ENCODE measurements at regions not wholly inside any gene's neighbourhood (a gene's known extent, or its start where the extent isn't known, plus 50 kb on each side); places are given as distances from the start of the nearest gene placed in this dataset.

DNA sequence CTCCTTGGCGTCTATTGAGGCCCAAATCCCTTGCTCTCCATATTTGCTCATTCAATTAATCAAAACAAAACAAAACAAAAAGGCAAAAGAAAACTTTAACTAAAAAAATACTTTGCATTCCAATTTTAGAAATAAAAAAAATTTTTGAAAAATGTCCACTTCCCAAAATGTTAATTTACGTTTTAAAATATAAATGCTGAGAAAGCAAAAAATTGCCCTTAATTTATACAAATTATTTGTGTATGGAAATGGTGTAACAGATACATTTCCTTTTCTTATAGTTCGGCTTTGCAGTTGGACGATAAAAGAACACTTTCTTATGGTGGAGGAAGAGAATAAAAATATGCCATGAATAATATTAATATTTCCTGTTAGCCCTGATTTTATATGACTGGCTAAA lies 652.8 kb upstream of the PFKP start:
- DNase-seq (ENCODE audit: low spot score in 2 of 2) (no peak), ATAC-seq (ENCODE audit: low read depth) (no peak)
- H3K36me3 Mint-ChIP-seq = no peaks in the 10 kb centered on the region
- H3K27me3 Mint-ChIP-seq = no peaks in the 10 kb centered on the region
- H3K27ac Mint-ChIP-seq = no peak overlapping the region
- H3K9me3 Mint-ChIP-seq = peaks cover 4% of the 10 kb centered on the region
- no peak overlapping the region for H3K4me3 Mint-ChIP-seq
- H3K4me1 Mint-ChIP-seq = no peaks in the 10 kb centered on the region

DNA sequence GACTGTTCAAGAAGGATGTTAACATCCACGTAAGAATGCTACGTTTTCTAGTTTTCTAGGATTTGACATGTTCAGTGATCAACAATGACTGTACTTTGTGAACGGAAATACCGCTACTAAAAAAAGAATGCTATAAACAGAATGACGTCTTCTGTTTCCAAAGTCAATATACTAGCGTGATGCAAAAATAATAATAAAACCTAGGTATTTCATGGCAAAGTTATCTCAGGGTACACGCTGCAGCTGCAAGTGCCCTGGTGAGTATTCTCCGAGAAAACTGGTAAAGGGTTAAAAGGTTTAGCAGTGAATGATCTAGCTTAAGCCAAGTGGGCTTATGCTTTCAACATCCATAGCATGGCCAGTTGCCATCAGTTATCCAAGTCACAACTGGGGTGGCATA lies 653.3 kb upstream of the PFKP start:
- no peak for DNase-seq (ENCODE audit: low spot score in 2 of 2)
- no peak for ATAC-seq (ENCODE audit: low read depth)
- Mint-ChIP-seq H3K9me3 (peaks cover 4% of the 10 kb centered on the region), H3K27ac (no peak overlapping the region), H3K27me3 (no peaks in the 10 kb centered on the region), H3K36me3 (no peaks in the 10 kb centered on the region), H3K4me1 (no peaks in the 10 kb centered on the region), H3K4me3 (no peak overlapping the region)

DNA sequence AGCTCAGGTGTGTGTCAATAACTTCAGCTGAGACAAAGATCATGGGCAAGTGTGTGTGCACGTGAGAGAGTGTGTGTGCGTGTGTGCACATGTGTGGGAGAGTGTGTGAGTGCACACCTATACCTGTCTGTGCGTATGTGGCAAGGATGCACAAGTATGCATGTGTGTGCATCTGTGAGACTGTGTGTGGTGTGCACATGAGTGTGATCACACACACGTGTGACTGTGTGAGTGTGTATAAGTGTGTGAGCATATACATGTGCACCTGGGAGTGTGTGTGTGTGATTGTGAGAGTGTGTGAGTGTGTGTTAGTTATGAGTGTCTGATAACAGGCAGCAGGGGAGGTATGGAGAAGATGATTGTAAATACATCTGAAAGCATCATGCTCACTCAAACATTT lies 657.3 kb upstream of the PFKP start:
- peaks cover 3% of the 10 kb centered on the region for H3K27me3 Mint-ChIP-seq
- H3K4me1 Mint-ChIP-seq = no peaks in the 10 kb centered on the region
- ATAC-seq (ENCODE audit: low read depth) = no peak
- no peaks in the 10 kb centered on the region for H3K36me3 Mint-ChIP-seq
- no peak overlapping the region for H3K27ac Mint-ChIP-seq
- no peak overlapping the region for H3K4me3 Mint-ChIP-seq
- DNase-seq (ENCODE audit: low spot score in 2 of 2) = no peak
- H3K9me3 Mint-ChIP-seq = peaks cover 4% of the 10 kb centered on the region

DNA sequence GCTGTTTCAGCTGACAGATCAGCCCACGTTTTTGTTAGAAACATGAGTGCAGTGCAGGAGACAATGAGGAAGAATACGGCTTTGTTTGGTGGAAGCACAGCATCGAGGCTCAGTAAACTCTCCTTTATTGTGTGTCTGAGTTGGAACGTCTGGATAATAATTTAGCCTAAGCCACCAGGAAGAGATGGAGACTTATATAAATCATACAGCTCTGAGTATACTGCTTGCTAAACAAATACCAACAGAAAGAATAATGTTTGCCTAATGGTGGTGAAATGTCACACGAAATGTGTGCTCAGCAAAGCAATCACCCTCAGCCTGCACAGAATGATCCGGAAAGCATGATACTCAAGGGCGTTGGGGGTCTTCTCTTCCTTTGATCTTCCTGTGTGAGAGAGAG lies 664.1 kb upstream of the ADARB2 start:
- ATAC-seq (ENCODE audit: low read depth) = no peak
- Mint-ChIP-seq H3K4me3 (no peak overlapping the region), H3K36me3 (no peaks in the 10 kb centered on the region), H3K27me3 (peaks cover 6% of the 10 kb centered on the region), H3K9me3 (no peaks in the 10 kb centered on the region), H3K4me1 (no peaks in the 10 kb centered on the region), H3K27ac (no peak overlapping the region)
- no peak for DNase-seq (ENCODE audit: low spot score in 2 of 2)

DNA sequence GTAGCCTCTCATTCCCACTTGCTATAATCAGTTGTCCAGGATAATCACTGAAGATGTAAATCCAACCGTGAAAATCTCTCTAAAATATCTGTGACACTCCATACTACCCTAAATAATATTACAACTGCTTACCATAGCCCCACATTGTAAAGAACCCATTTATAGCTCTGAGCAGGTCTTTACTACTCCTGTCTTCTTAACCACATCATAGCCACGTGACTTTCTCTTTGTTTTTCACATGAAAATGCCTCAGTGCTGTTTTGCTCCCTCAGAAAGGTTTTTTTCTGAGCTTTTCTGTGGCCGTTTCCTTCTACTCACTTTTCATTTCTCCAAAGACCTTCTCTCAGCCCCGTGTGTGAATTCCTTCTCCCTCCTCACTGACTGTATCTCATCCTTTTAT lies 662.2 kb upstream of the ADARB2 start:
- H3K4me1 Mint-ChIP-seq = no peaks in the 10 kb centered on the region
- no peak overlapping the region for H3K27ac Mint-ChIP-seq
- H3K9me3 Mint-ChIP-seq = no peaks in the 10 kb centered on the region
- ATAC-seq (ENCODE audit: low read depth) (no peak), DNase-seq (ENCODE audit: low spot score in 2 of 2) (no peak)
- no peak overlapping the region for H3K4me3 Mint-ChIP-seq
- peaks cover 3% of the 10 kb centered on the region for H3K27me3 Mint-ChIP-seq
- no peaks in the 10 kb centered on the region for H3K36me3 Mint-ChIP-seq

DNA sequence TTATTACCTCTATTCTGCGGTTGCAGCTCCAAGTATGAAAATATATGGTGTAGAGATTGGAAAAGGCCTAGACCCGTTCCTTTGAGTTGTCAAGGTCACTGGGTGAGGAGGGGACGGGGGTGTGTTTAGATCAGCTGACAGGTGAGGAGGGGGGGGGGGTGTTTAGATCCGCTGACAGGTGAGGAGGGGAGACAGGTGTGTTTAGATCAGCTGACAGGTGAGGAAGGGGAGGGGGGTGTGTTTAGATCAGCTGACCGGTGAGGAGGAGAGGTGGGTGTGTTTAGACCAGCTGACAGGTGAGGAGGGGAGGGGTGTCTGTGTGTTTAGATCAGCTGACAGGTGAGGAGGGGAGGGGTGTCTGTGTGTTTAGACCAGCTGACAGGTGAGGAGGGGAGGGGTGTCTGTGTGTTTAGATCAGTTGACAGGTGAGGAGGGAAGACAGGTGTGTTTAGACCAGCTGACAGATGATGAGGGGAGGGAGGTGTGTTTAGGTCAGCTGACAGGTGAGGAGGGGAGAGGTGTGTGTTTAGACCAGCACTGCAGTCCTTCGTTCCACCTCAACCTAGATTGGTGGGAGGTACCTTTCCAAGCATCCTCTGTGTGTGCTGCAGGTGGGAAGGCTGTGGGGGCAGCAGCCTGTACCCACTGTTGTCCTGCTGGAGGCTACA lies 655.0 kb upstream of the ADARB2 start:
- no peaks in the 10 kb centered on the region for H3K27me3 Mint-ChIP-seq
- no peaks in the 10 kb centered on the region for H3K36me3 Mint-ChIP-seq
- no peak for DNase-seq (ENCODE audit: low spot score in 2 of 2)
- no peak for ATAC-seq (ENCODE audit: low read depth)
- H3K4me3 Mint-ChIP-seq = no peak overlapping the region
- H3K4me1 Mint-ChIP-seq = no peaks in the 10 kb centered on the region
- H3K9me3 Mint-ChIP-seq = no peaks in the 10 kb centered on the region
- no peak overlapping the region for H3K27ac Mint-ChIP-seq

DNA sequence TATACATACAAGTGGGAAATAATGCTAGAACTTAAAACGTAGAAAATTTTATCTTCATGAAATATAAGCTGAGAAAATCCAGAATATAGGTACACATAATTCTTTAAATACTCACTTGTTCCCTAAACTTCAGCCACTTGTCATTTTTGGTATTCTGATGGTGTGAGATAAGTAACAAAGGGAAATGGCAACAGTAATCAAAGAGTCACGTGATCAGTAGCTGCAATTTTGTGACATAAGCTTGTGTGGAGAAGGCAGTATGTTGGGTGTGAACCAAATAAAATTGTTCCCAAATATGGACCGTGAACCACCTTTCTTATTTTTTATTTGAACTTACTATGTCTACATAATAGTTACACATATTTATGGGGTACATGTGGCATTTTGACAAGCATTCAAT lies 650.3 kb upstream of the ADARB2 start:
- H3K4me3 Mint-ChIP-seq = no peak overlapping the region
- no peak overlapping the region for H3K27ac Mint-ChIP-seq
- no peaks in the 10 kb centered on the region for H3K4me1 Mint-ChIP-seq
- ATAC-seq (ENCODE audit: low read depth) (no peak), DNase-seq (ENCODE audit: low spot score in 2 of 2) (no peak)
- peaks cover 5% of the 10 kb centered on the region for H3K9me3 Mint-ChIP-seq
- H3K27me3 Mint-ChIP-seq = peaks cover 3% of the 10 kb centered on the region
- H3K36me3 Mint-ChIP-seq = no peaks in the 10 kb centered on the region

DNA sequence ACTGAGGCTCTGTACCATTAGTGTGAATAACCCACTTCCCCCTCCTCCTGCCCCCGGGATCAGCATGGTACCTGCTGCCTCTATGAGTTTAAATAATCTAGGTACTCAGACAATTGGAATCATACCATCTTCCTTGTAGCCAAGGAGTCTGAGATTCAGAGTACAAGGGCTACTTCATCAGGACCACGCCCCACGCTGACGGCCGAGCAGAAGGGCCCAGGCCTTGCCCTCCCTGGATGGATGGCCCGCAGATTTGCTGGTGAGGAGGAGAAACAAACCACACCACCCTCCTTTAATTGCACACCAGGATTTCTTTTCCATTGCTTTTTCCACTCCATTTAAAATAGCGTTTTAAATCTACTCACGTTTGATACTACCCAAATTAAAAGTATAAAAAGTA lies 649.9 kb upstream of the ADARB2 start:
- ATAC-seq (ENCODE audit: low read depth) = no peak
- Mint-ChIP-seq H3K9me3 (peaks cover 5% of the 10 kb centered on the region), H3K27me3 (peaks cover 3% of the 10 kb centered on the region), H3K4me1 (no peaks in the 10 kb centered on the region), H3K36me3 (no peaks in the 10 kb centered on the region), H3K4me3 (no peak overlapping the region), H3K27ac (no peak overlapping the region)
- DNase-seq (ENCODE audit: low spot score in 2 of 2) = no peak

DNA sequence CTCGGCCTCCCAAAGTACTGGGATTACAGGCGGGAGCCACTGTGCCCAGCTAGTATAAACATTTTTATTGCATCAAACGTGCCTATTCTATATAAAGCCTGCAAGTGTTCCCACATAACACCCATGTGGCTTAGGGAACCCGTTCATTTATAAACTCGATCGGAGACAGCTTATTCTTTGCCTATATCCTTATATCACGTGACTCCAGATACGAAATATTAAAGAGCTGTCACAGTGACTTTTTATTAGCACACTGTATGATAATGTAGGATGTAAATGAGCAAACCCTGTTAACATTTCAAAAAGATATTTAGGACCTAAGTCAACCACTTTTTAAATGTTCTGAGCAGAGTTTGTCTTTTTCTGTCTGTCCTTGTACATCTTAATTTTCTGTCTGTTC lies 642.9 kb upstream of the ADARB2 start:
- peaks cover 5% of the 10 kb centered on the region for H3K9me3 Mint-ChIP-seq
- H3K27ac Mint-ChIP-seq = no peak overlapping the region
- no peak overlapping the region for H3K4me3 Mint-ChIP-seq
- no peaks in the 10 kb centered on the region for H3K27me3 Mint-ChIP-seq
- DNase-seq (ENCODE audit: low spot score in 2 of 2) (no peak), ATAC-seq (ENCODE audit: low read depth) (no peak)
- H3K4me1 Mint-ChIP-seq = no peaks in the 10 kb centered on the region
- no peaks in the 10 kb centered on the region for H3K36me3 Mint-ChIP-seq

DNA sequence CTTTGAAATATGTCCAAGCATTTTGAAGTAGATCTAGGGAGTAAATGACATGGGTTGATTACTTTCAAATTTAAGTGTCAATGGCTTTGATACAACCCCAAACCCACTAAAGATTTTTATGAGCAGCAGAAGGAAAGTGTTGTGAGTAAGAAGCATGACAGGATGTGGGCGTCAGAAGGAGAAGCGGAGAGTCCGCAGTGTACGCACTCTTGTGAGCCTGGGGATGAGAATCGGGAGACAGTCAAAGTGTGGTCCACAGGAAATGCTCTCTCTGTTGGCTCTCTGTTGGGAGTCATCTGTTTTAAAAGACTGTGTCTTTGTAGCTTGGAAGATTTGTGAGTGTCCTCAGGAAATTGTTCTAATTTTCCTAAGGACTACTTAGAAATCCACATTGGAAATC lies 629.8 kb upstream of the ADARB2 start:
- peaks cover 5% of the 10 kb centered on the region for H3K27me3 Mint-ChIP-seq
- no peak overlapping the region for H3K4me3 Mint-ChIP-seq
- H3K36me3 Mint-ChIP-seq = no peaks in the 10 kb centered on the region
- no peak overlapping the region for H3K27ac Mint-ChIP-seq
- H3K9me3 Mint-ChIP-seq = peaks cover 3% of the 10 kb centered on the region
- no peak for DNase-seq (ENCODE audit: low spot score in 2 of 2)
- H3K4me1 Mint-ChIP-seq = no peaks in the 10 kb centered on the region
- no peak for ATAC-seq (ENCODE audit: low read depth)

DNA sequence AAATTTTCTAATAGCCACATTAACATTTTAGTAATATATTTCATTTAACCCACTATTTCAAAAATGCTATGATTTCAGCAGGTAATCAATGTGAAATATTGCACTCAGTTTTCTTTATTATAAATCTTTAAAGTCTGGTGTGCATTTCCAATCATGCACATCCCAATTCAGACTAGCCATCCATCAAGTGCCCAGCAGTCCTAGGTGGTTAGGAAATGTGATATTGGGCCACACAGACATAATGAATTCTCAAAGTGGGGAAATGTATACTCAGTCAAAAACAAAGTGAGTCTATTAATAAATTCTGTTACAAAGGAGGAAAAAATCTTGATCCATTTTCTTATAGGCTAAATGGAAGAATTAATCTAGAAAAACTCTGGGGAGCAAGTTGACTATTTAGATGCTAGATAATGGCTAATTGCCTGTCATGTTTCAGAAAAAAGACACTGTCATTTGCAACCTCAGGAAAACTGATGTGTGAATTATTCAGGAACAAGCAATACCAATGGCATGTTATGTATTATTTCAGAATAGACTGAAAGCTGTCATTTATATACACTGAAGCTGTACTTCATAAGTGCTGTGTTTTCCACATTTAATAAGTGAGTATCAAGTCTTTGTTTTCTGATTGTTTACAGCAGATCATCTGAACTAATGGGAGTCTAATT lies 629.1 kb upstream of the ADARB2 start:
- DNase-seq (ENCODE audit: low spot score in 2 of 2) = no peak
- ATAC-seq (ENCODE audit: low read depth) = no peak
- no peak overlapping the region for H3K27ac Mint-ChIP-seq
- H3K4me3 Mint-ChIP-seq = no peak overlapping the region
- H3K4me1 Mint-ChIP-seq = no peaks in the 10 kb centered on the region
- peaks cover 3% of the 10 kb centered on the region for H3K9me3 Mint-ChIP-seq
- no peaks in the 10 kb centered on the region for H3K36me3 Mint-ChIP-seq
- peaks cover 5% of the 10 kb centered on the region for H3K27me3 Mint-ChIP-seq

DNA sequence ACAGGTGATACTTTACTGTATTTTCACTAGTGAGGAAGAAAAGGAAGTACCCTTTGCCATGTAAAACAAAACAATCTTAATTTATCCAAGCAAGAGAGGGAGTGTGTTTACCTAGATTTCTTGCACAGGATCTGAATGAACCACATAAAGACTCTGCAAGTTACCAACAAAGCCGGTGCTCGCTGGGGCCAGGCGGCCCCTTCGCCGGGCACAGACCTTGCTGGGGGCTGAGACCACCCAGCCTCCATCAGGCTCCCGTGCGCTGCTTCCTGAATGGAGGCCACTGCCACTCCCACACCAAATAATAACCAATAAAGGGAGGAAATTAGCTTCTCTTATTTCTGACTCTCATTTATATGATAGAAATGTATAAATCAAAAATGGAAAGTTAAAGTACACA lies 625.0 kb upstream of the ADARB2 start:
- DNase-seq (ENCODE audit: low spot score in 2 of 2) (no peak), ATAC-seq (ENCODE audit: low read depth) (no peak)
- no peaks in the 10 kb centered on the region for H3K36me3 Mint-ChIP-seq
- H3K27me3 Mint-ChIP-seq = peaks cover 6% of the 10 kb centered on the region
- H3K4me1 Mint-ChIP-seq = no peaks in the 10 kb centered on the region
- no peaks in the 10 kb centered on the region for H3K9me3 Mint-ChIP-seq
- H3K27ac Mint-ChIP-seq = no peak overlapping the region
- no peak overlapping the region for H3K4me3 Mint-ChIP-seq

DNA sequence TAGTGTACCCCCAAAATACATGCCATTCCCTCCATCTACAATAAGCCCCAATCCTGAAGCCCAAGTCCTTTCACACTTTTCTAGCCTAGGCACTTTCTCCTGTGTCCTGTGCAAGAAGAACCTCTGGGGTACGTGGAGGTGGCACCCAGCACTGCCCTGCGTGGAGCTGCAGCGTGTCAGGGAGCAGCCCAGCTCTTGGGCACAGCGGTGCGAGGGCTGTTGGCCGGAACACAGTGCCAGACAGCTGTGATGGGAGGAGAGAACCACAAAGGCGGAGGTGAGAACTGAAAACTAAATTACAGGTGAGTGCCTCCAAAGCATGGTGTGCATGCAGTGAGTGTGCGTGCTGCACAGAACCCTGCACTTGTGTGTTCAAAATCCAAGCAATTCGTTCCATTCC lies 621.3 kb upstream of the ADARB2 start:
- Mint-ChIP-seq H3K27me3 (peaks cover 3% of the 10 kb centered on the region), H3K4me3 (no peak overlapping the region), H3K36me3 (no peaks in the 10 kb centered on the region), H3K4me1 (no peaks in the 10 kb centered on the region), H3K27ac (no peak overlapping the region), H3K9me3 (no peaks in the 10 kb centered on the region)
- DNase-seq (ENCODE audit: low spot score in 2 of 2) = no peak
- ATAC-seq (ENCODE audit: low read depth) = no peak

DNA sequence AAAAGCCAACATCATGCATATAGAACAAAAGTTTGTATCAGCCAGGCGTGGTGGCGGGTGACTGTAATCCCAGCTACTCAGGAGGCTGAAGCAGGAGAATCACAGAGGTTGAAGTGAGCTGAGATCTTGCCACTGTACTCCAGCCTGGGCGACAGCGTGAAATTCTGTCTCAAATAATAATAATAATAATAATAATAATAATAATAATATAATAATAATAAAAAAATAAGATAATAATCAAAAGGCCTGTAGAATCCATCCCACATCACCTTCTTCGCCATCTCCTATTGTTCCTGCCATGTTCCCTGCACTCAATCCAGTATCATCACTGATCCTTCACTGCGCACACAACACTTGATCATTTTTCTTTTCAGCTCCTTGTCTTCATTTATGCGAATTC lies 619.3 kb upstream of the ADARB2 start:
- Mint-ChIP-seq H3K9me3 (no peaks in the 10 kb centered on the region), H3K27me3 (peaks cover 3% of the 10 kb centered on the region), H3K27ac (no peak overlapping the region), H3K4me3 (no peak overlapping the region), H3K4me1 (no peaks in the 10 kb centered on the region), H3K36me3 (no peaks in the 10 kb centered on the region)
- DNase-seq (ENCODE audit: low spot score in 2 of 2) = no peak
- ATAC-seq (ENCODE audit: low read depth) = no peak

DNA sequence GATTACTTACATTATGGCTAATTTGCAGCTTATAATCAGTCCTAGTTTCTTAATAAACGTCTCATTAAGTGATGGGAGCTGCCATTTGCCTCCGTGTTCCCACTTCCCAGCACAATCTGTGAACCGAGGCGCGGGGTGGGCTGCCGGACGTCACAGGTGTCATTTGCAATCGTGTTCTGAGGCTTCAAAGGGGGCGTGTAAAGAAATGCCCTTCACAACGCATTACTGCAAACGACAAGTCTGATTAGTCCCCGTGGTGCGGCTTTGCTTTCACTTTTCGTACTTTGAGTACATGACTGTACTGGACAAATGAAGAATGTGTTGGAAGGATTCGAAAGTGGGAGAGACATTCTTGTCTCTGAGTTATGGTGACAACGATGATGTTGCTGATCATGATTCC lies 614.2 kb upstream of the ADARB2 start:
- H3K4me3 Mint-ChIP-seq = no peak overlapping the region
- H3K36me3 Mint-ChIP-seq = no peaks in the 10 kb centered on the region
- H3K4me1 Mint-ChIP-seq = no peaks in the 10 kb centered on the region
- H3K9me3 Mint-ChIP-seq = no peaks in the 10 kb centered on the region
- ATAC-seq (ENCODE audit: low read depth) (no peak), DNase-seq (ENCODE audit: low spot score in 2 of 2) (no peak)
- H3K27me3 Mint-ChIP-seq = no peaks in the 10 kb centered on the region
- no peak overlapping the region for H3K27ac Mint-ChIP-seq

Data from memory B cell (primary cell).